CD14-positive monocyte (primary cell): ENCODE measurements at regions not wholly inside any gene's neighbourhood (a gene's known extent, or its start where the extent isn't known, plus 50 kb on each side); places are given as distances from the start of the nearest gene placed in this dataset.

ENCODE experiments used
- DNase-seq, 3 donors: peaks; one replicate each; pipeline ENCODE4 v3.0.0-alpha.2; 2011 to 2022
- H2AFZ ChIP-seq: 2 replicates; pipeline ENCODE4 v1.6.0; 2012; ENCODE audit warnings: mild to moderate bottlenecking, low read depth, low read length, inconsistent platforms; ENCODE audit not compliant: insufficient read depth, poor library complexity, severe bottlenecking
- H3K27ac ChIP-seq, 2 donors: 1 replicate in 1 of 2; 2 replicates in 1 of 2; pipeline ENCODE4 v1.5.1; 2012 to 2013; ENCODE audit warnings: low read length in 2 of 2, control low read depth in 1 of 2, inconsistent platforms in 1 of 2, low read depth in 1 of 2, mild to moderate bottlenecking in 1 of 2
- H3K27me3 ChIP-seq, 2 donors: one replicate each; pipeline versions ENCODE4 v1.6.0 to v1.6.1; 2011 to 2013; ENCODE audit warnings: low read length in 2 of 2; ENCODE audit not compliant: control insufficient read depth in 2 of 2, insufficient read depth in 2 of 2
- H3K36me3 ChIP-seq, 2 donors: replicated peaks in 1 of 2; 1 replicate in 1 of 2; 2 replicates in 1 of 2; pipeline versions ENCODE4 v1.5.1 to v1.6.1; 2012 to 2013; ENCODE audit warnings: low read length in 2 of 2, control low read depth in 1 of 2, inconsistent platforms in 1 of 2, mild to moderate bottlenecking in 1 of 2; ENCODE audit not compliant: insufficient read depth in 2 of 2, control insufficient read depth in 1 of 2
- H3K4me1 ChIP-seq, 2 donors: 1 replicate in 1 of 2; 2 replicates in 1 of 2; pipeline versions ENCODE4 v1.5.1 to v1.6.1; 2012 to 2013; ENCODE audit warnings: low read length in 2 of 2, control low read depth in 1 of 2, inconsistent platforms in 1 of 2, mild to moderate bottlenecking in 1 of 2, moderate library complexity in 1 of 2; ENCODE audit not compliant: insufficient read depth in 2 of 2, control insufficient read depth in 1 of 2
- H3K4me2 ChIP-seq: replicated peaks from 2 replicates; pipeline ENCODE3; 2012; ENCODE audit warnings: low read length, moderate library complexity, mild to moderate bottlenecking; ENCODE audit not compliant: poor library complexity, severe bottlenecking; ENCODE audit errors: extremely low read depth
- H3K4me3 ChIP-seq, 3 experiments: fragments of 200-600 bp in 1 of 3; sonication (generic) in 1 of 3; replicated peaks in 1 of 3; 1 replicate in 2 of 3; 2 replicates in 1 of 3; pipeline ENCODE4 v1.5.1; 2011 to 2013; ENCODE audit warnings: low read length in 3 of 3, mild to moderate bottlenecking in 3 of 3, control low read depth in 2 of 3, low read depth in 2 of 3, inconsistent platforms in 1 of 3, moderate library complexity in 1 of 3
- H3K79me2 ChIP-seq: 2 replicates; pipeline ENCODE4 v1.6.0; 2012; ENCODE audit warnings: mild to moderate bottlenecking, control low read depth, inconsistent platforms, low read length, moderate library complexity; ENCODE audit not compliant: insufficient read depth
- H3K9ac ChIP-seq: 2 replicates; pipeline ENCODE4 v1.6.0; 2017; ENCODE audit warnings: low read length, mild to moderate bottlenecking; ENCODE audit not compliant: insufficient read depth, poor library complexity, severe bottlenecking
- H3K9me3 ChIP-seq, 2 donors: replicated peaks in 1 of 2; 1 replicate in 1 of 2; 2 replicates in 1 of 2; pipeline versions ENCODE4 v1.5.1 to v1.6.1; 2012 to 2013; ENCODE audit warnings: low read length in 2 of 2, control low read depth in 1 of 2; ENCODE audit not compliant: control insufficient read depth in 1 of 2, insufficient read depth in 1 of 2
- H4K20me1 ChIP-seq: 2 replicates; pipeline ENCODE4 v1.6.0; 2012; ENCODE audit warnings: mild to moderate bottlenecking, low read length, control low read depth, moderate library complexity; ENCODE audit not compliant: insufficient read depth
- H3K27ac Mint-ChIP-seq, 7 donors: one replicate each; pipeline ENCODE4 v1.8.0; 2020; ENCODE audit warnings: mild to moderate bottlenecking in 7 of 7, mixed read lengths in 7 of 7, moderate library complexity in 6 of 7, inconsistent platforms in 2 of 7
- H3K27me3 Mint-ChIP-seq, 3 donors: one replicate each; pipeline ENCODE4 v1.8.0; 2021 to 2022; ENCODE audit warnings: low read depth in 3 of 3, mild to moderate bottlenecking in 3 of 3, mixed read lengths in 3 of 3, moderate library complexity in 3 of 3, inconsistent platforms in 1 of 3
- H3K36me3 Mint-ChIP-seq, 2 donors: one replicate each; pipeline ENCODE4 v1.8.0; 2020; ENCODE audit warnings: mixed read lengths in 2 of 2, inconsistent platforms in 1 of 2, mild to moderate bottlenecking in 1 of 2
- H3K4me1 Mint-ChIP-seq: one replicate; pipeline ENCODE4 v1.8.0; 2020; ENCODE audit warnings: mild to moderate bottlenecking, mixed read lengths
- H3K4me3 Mint-ChIP-seq, 2 donors: one replicate each; pipeline ENCODE4 v1.8.0; 2020; ENCODE audit warnings: mild to moderate bottlenecking in 2 of 2, mixed read lengths in 2 of 2, moderate library complexity in 1 of 2
- H3K9me3 Mint-ChIP-seq, 7 donors: one replicate each; pipeline ENCODE4 v1.8.0; 2020 to 2022; ENCODE audit warnings: mixed read lengths in 7 of 7, mild to moderate bottlenecking in 6 of 7, moderate library complexity in 6 of 7, inconsistent platforms in 2 of 7
- WGBS: methylation state at CpG from one replicate; pipeline ENCODE4 v1.1.5; 2013; ENCODE audit warnings: missing lambda C conversion rate; ENCODE audit not compliant: insufficient coverage; 5-methylcytosine and 5-hydroxymethylcytosine counted together
- intact Hi-C, 2 donors: fragments of 100-400 bp; cut with micrococcal nuclease; formaldehyde crosslinking; loops; one replicate each; pipeline versions ENCODE4 v1.15.0 to v1.15.1; 2023
- TF ChIP-seq, protein P1 (sequence below): fragments of 200-600 bp; IDR thresholded peaks from one replicate; pipeline ENCODE4 v1.8.0; 2022; ENCODE audit warnings: antibody characterized with exemption, mild to moderate bottlenecking

DNA sequence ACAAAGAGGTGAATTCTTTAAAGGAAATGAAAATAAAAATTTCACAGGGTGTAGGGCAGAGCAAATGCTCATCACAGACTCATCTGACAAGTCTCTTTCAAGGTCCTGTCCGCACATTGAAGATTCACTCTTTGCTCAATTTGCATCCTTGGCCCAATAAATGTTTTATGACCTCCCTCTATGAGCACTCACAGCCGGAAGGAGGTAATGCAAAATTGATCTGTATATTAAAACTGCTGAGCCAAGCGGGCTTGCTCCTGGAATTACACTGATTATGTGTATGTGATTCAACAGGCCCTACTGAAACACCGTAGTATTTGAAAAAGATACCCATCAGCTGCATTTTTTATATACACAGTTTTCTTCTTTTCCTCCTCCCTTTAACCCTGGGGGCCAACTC lies 246.8 kb downstream of the IZUMO3 start:
- no peaks in the 10 kb centered on the region for H3K36me3 ChIP-seq
- H4K20me1 ChIP-seq: no peaks in the 10 kb centered on the region
- Mint-ChIP-seq H3K4me3 (no peak overlapping the region), H3K36me3 (no peaks in the 10 kb centered on the region), H3K27me3 (peaks cover 0 to 2% (median 0%) of the 10 kb centered on the region in 3 donors), H3K27ac (no peak overlapping the region), H3K9me3 (peaks cover 2 to 8% (median 3%) of the 10 kb centered on the region in 7 donors), H3K4me1 (no peaks in the 10 kb centered on the region)
- TF ChIP-seq, protein P1, sequence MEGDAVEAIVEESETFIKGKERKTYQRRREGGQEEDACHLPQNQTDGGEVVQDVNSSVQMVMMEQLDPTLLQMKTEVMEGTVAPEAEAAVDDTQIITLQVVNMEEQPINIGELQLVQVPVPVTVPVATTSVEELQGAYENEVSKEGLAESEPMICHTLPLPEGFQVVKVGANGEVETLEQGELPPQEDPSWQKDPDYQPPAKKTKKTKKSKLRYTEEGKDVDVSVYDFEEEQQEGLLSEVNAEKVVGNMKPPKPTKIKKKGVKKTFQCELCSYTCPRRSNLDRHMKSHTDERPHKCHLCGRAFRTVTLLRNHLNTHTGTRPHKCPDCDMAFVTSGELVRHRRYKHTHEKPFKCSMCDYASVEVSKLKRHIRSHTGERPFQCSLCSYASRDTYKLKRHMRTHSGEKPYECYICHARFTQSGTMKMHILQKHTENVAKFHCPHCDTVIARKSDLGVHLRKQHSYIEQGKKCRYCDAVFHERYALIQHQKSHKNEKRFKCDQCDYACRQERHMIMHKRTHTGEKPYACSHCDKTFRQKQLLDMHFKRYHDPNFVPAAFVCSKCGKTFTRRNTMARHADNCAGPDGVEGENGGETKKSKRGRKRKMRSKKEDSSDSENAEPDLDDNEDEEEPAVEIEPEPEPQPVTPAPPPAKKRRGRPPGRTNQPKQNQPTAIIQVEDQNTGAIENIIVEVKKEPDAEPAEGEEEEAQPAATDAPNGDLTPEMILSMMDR: no peak
- intact Hi-C loops: no loop called here
- H2AFZ ChIP-seq: no peak overlapping the region
- no peaks in the 10 kb centered on the region for H3K4me1 ChIP-seq
- no peak for DNase-seq
- no peak overlapping the region for H3K27ac ChIP-seq
- no peak overlapping the region for H3K9ac ChIP-seq
- peaks cover under 1 to 4% of the 10 kb centered on the region in 2 donors for H3K9me3 ChIP-seq
- no peak overlapping the region for H3K4me3 ChIP-seq
- 80% methylated on average over 1 of the region's 4 CpGs for WGBS
- no peaks in the 10 kb centered on the region for H3K27me3 ChIP-seq
- H3K79me2 ChIP-seq: no peaks in the 10 kb centered on the region
- no peak overlapping the region for H3K4me2 ChIP-seq

DNA sequence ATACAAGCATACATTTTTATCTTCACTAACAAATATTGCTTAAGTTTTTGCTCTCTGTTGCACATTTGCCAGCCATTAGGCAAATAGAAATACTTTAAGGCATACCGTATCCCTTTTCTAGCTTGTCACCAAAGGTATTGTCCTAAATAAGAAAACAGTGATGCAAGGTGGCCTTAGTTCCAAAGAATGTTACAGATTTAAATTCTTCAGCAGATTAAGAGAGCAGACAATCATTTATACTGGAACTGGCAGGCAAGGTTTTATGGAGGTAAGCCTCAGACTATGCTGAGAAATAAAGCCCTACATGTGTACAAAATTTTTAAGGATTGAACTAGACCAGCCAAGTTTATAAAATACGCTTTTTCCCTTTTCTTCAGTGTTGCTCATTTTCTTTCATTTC lies 247.8 kb downstream of the IZUMO3 start:
- peaks cover under 1 to 4% (median 2%) of the 10 kb centered on the region in 7 donors for H3K9me3 Mint-ChIP-seq
- WGBS: no CpG with 5 or more reads among the region's 2 CpGs

More for the DNA sequence above, 247.8 kb downstream of the IZUMO3 start:
- H3K79me2 ChIP-seq: no peaks in the 10 kb centered on the region
- H2AFZ ChIP-seq: no peak overlapping the region
- no peak overlapping the region for H3K27ac ChIP-seq
- no peaks in the 10 kb centered on the region for H4K20me1 ChIP-seq
- Mint-ChIP-seq H3K4me1 (no peaks in the 10 kb centered on the region), H3K36me3 (no peaks in the 10 kb centered on the region), H3K4me3 (no peak overlapping the region), H3K27ac (no peak overlapping the region), H3K27me3 (peaks cover 0 to 2% (median 0%) of the 10 kb centered on the region in 3 donors)
- TF ChIP-seq, protein P1: no peak
- H3K9me3 ChIP-seq: peaks cover 0 to 2% of the 10 kb centered on the region in 2 donors
- no peak for DNase-seq
- H3K9ac ChIP-seq: no peak overlapping the region
- no peak overlapping the region for H3K4me2 ChIP-seq
- H3K36me3 ChIP-seq: no peaks in the 10 kb centered on the region
- intact Hi-C loops: no loop called here
- H3K27me3 ChIP-seq: no peaks in the 10 kb centered on the region
- H3K4me1 ChIP-seq: no peaks in the 10 kb centered on the region
- no peak overlapping the region for H3K4me3 ChIP-seq
